Frontal cortex (tissue), 3 donors: ENCODE measurements at regions not wholly inside any gene's neighbourhood (a gene's known extent, or its start where the extent isn't known, plus 50 kb on each side); places are given as distances from the start of the nearest gene placed in this dataset.

Experiments
- DNase-seq, 2 donors: peaks; one replicate each; pipeline ENCODE4 v3.0.0; 2012; ENCODE audit warnings: low spot score in 2 of 2
- FAIRE-seq: peaks from 2 replicates; lab custom pipeline; 2012; peaks lifted over from hg19 to GRCh38; lab: Jason Lieb, UNC
- donor health status: control.
- donor health status: control.
- donor health status: control.

GRCh38 chr4:111011458-111011857 is 388.6 kb upstream of the PITX2 start:
- no peak for DNase-seq
- no peak for FAIRE-seq

- no peak for DNase-seq
- FAIRE-seq, result no peak
Measured at GRCh38 chr4:111013846-111014245, 391.0 kb upstream of the PITX2 start.

- FAIRE-seq (no peak), DNase-seq (no peak)
Measured at GRCh38 chr4:111014537-111014936, 391.7 kb upstream of the PITX2 start.

- DNase-seq, result no peak
Measured at GRCh38 chr4:111016416-111016815, 393.5 kb upstream of the PITX2 start.

GRCh38 chr4:111018216-111018615 is 395.3 kb upstream of the PITX2 start:
- FAIRE-seq, result no peak
- DNase-seq, result no peak

More at GRCh38 chr4:111016416-111016815, 393.5 kb upstream of the PITX2 start:
- no peak for FAIRE-seq

GRCh38 chr4:111020476-111020875 is 397.6 kb upstream of the PITX2 start:
- DNase-seq, result no peak

GRCh38 chr4:111020961-111021360 is 398.1 kb upstream of the PITX2 start:
- DNase-seq, result no peak
- no peak for FAIRE-seq

More at GRCh38 chr4:111020476-111020875, 397.6 kb upstream of the PITX2 start:
- no peak for FAIRE-seq

- FAIRE-seq (no peak), DNase-seq (no peak)
Measured at GRCh38 chr4:111022758-111023157, 399.9 kb upstream of the PITX2 start.

GRCh38 chr4:111027526-111027925 is 404.6 kb upstream of the PITX2 start:
- FAIRE-seq (no peak), DNase-seq (no peak)

- FAIRE-seq, result no peak
- no peak for DNase-seq
Measured at GRCh38 chr4:111028795-111029194, 405.9 kb upstream of the PITX2 start.

- FAIRE-seq (no peak), DNase-seq (no peak)
Measured at GRCh38 chr4:111031001-111031579, 408.2 kb upstream of the PITX2 start.

GRCh38 chr4:111031596-111031995 is 408.7 kb upstream of the PITX2 start:
- DNase-seq (no peak), FAIRE-seq (no peak)

GRCh38 chr4:111037591-111038360 is 414.9 kb upstream of the PITX2 start:
- DNase-seq (no peak), FAIRE-seq (no peak)

- DNase-seq (no peak), FAIRE-seq (no peak)
Measured at GRCh38 chr4:111040904-111041303, 418.0 kb upstream of the PITX2 start.

- DNase-seq, result no peak
- FAIRE-seq, result no peak
Measured at GRCh38 chr4:111043286-111043685, 420.4 kb upstream of the PITX2 start.

- FAIRE-seq, result no peak
Measured at GRCh38 chr4:111045992-111046391, 423.1 kb upstream of the PITX2 start.

GRCh38 chr4:111046811-111047210 is 423.9 kb upstream of the PITX2 start:
- FAIRE-seq, result no peak

More at GRCh38 chr4:111045992-111046391, 423.1 kb upstream of the PITX2 start:
- no peak for DNase-seq

GRCh38 chr4:111048316-111048715 is 425.4 kb upstream of the PITX2 start:
- FAIRE-seq (no peak), DNase-seq (no peak)

More at GRCh38 chr4:111046811-111047210, 423.9 kb upstream of the PITX2 start:
- no peak for DNase-seq

- no peak for FAIRE-seq
Measured at GRCh38 chr4:111064342-111064993, 441.6 kb upstream of the PITX2 start.

GRCh38 chr4:111066001-111066400 is 443.1 kb upstream of the PITX2 start:
- no peak for DNase-seq
- FAIRE-seq, result no peak

More at GRCh38 chr4:111064342-111064993, 441.6 kb upstream of the PITX2 start:
- DNase-seq, result no peak

GRCh38 chr4:111066447-111066846 is 443.6 kb upstream of the PITX2 start:
- no peak for FAIRE-seq
- no peak for DNase-seq
